ENCODE measurements at regions not wholly inside any gene's neighbourhood (a gene's known extent, or its start where the extent isn't known, plus 50 kb on each side); places are given as distances from the start of the nearest gene placed in this dataset.

DNA sequence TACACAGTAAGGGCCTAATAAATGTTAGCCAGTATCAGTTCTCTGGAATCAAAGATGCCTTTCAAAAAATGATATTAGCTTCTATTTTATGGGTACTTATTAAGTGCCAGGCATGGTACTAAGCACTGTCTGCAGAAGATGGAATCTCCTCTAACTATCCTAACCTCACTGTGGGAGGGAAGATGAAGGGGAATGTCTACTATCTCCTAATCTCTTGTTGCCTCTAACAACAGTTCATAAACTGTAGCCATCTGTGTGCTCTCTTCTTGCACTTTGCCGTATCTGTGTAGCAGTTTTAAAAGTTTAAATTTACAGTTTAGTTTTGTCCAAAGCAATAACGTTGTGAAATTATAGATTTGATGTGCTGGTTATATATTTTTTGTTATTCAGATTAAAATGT lies 99.6 kb upstream of the CCDC112 start:
- TF ChIP-seq POLR2A (IDR thresholded peaks at IDR 0.05; ENCODE audit: low read depth, low read length), result no peak
- TF ChIP-seq POLR2AphosphoS5 (IDR thresholded peaks at IDR 0.05; ENCODE audit: low read depth, low read length), result no peak
- no peak for TF ChIP-seq TAF1 (IDR thresholded peaks at IDR 0.05; ENCODE audit: borderline replicate concordance, low read depth, low read length)

Data from GM12892 (cell line).